ENCODE measurements at regions not wholly inside any gene's neighbourhood (a gene's known extent, or its start where the extent isn't known, plus 50 kb on each side); places are given as distances from the start of the nearest gene placed in this dataset.

GRCh38 chr7:46315891-46316290, 394.8 kb upstream of the IGFBP3 start:
- 83 to 84% methylated on average over 5 of the region's 5 CpGs for WGBS, 2 donors
- H3K9me3 ChIP-seq = no peaks in the 10 kb centered on the region
- H3K27ac ChIP-seq = no peak overlapping the region
- no peaks in the 10 kb centered on the region for H3K4me1 ChIP-seq
- H3K27me3 ChIP-seq = no peaks in the 10 kb centered on the region
- no peaks in the 10 kb centered on the region for H3K36me3 ChIP-seq
- no peak for TF ChIP-seq EP300 (IDR thresholded peaks at IDR 0.05)
- TF ChIP-seq, protein P1, sequence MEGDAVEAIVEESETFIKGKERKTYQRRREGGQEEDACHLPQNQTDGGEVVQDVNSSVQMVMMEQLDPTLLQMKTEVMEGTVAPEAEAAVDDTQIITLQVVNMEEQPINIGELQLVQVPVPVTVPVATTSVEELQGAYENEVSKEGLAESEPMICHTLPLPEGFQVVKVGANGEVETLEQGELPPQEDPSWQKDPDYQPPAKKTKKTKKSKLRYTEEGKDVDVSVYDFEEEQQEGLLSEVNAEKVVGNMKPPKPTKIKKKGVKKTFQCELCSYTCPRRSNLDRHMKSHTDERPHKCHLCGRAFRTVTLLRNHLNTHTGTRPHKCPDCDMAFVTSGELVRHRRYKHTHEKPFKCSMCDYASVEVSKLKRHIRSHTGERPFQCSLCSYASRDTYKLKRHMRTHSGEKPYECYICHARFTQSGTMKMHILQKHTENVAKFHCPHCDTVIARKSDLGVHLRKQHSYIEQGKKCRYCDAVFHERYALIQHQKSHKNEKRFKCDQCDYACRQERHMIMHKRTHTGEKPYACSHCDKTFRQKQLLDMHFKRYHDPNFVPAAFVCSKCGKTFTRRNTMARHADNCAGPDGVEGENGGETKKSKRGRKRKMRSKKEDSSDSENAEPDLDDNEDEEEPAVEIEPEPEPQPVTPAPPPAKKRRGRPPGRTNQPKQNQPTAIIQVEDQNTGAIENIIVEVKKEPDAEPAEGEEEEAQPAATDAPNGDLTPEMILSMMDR (IDR thresholded peaks at IDR 0.05) = no peak
- no peak for TF ChIP-seq POLR2A (IDR thresholded peaks at IDR 0.05)
- no peak overlapping the region for H3K4me3 ChIP-seq
- DNase-seq (ENCODE audit: low spot score in 2 of 2) = no peak

DNA sequence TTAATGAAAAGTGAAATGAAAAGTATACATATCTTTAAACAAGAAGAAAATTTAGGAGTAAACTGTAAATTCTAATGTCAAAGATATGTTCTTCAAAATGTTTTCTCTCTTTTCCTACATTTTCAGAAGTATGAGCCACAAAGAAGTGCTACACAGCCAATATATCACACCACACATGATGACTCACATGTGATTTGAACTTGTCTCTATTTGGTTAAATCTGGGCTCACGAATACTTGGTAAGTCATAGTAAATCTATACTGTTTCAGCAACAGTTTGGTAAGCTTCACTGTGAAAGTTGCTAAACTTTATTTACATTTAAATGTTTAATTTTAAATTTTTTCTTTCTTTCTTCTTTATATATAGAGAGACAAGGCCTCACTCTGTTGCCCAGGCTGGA, 380.6 kb upstream of the IGFBP3 start:
- no peak for TF ChIP-seq EP300 (IDR thresholded peaks at IDR 0.05)
- no peak for TF ChIP-seq POLR2A (IDR thresholded peaks at IDR 0.05)
- TF ChIP-seq, protein P1 (IDR thresholded peaks at IDR 0.05) = no peak
- DNase-seq (ENCODE audit: low spot score in 2 of 2) = no peak
- Histone ChIP-seq H3K27me3 (no peaks in the 10 kb centered on the region), H3K27ac (no peak overlapping the region), H3K4me1 (no peaks in the 10 kb centered on the region), H3K4me3 (no peak overlapping the region), H3K36me3 (no peaks in the 10 kb centered on the region), H3K9me3 (peaks cover 0 to 16% (median 5%) of the 10 kb centered on the region in 4 donors)
- WGBS, 2 donors = 80 to 92% methylated on average over 1 of the region's 1 CpG

- H3K36me3 ChIP-seq = no peaks in the 10 kb centered on the region
- no peak overlapping the region for H3K27ac ChIP-seq
- no peaks in the 10 kb centered on the region for H3K4me1 ChIP-seq
- 91 to 95% methylated on average over 2 of the region's 2 CpGs for WGBS, 2 donors
- H3K9me3 ChIP-seq = peaks cover 0 to 16% (median 5%) of the 10 kb centered on the region in 4 donors
- no peak for DNase-seq (ENCODE audit: low spot score in 2 of 2)
- H3K4me3 ChIP-seq = no peak overlapping the region
- H3K27me3 ChIP-seq = no peaks in the 10 kb centered on the region
- TF ChIP-seq EP300 (IDR thresholded peaks at IDR 0.05) (no peak), POLR2A (IDR thresholded peaks at IDR 0.05) (no peak)
- TF ChIP-seq, protein P1 (IDR thresholded peaks at IDR 0.05) = no peak
Observed at GRCh38 chr7:46297515-46297914, 376.4 kb upstream of the IGFBP3 start.

- Histone ChIP-seq H3K27ac (no peak overlapping the region), H3K27me3 (no peaks in the 10 kb centered on the region), H3K36me3 (no peaks in the 10 kb centered on the region), H3K4me1 (peaks cover 0 to 8% (median 2%) of the 10 kb centered on the region in 4 donors), H3K9me3 (peaks cover 0 to 16% (median 5%) of the 10 kb centered on the region in 4 donors), H3K4me3 (no peak overlapping the region)
- DNase-seq (ENCODE audit: low spot score in 2 of 2) = no peak
- WGBS, 2 donors = 36 to 86% methylated on average over 1 of the region's 1 CpG
- TF ChIP-seq, protein P1 (IDR thresholded peaks at IDR 0.05) = no peak
Observed at GRCh38 chr7:46296526-46296925, 375.5 kb upstream of the IGFBP3 start.

GRCh38 chr7:46294381-46294780, 373.3 kb upstream of the IGFBP3 start:
- Histone ChIP-seq H3K4me1 (peaks cover 0 to 16% (median 4%) of the 10 kb centered on the region in 4 donors), H3K4me3 (no peak overlapping the region), H3K36me3 (no peaks in the 10 kb centered on the region), H3K27ac (no peak overlapping the region), H3K27me3 (no peaks in the 10 kb centered on the region), H3K9me3 (peaks cover 0 to 16% (median 5%) of the 10 kb centered on the region in 4 donors)
- no peak for DNase-seq (ENCODE audit: low spot score in 2 of 2)
- WGBS, 2 donors = 79 to 87% methylated on average over 5 of the region's 5 CpGs
- no peak for TF ChIP-seq POLR2A (IDR thresholded peaks at IDR 0.05)
- TF ChIP-seq EP300 (IDR thresholded peaks at IDR 0.05) = no peak
- TF ChIP-seq, protein P1 (IDR thresholded peaks at IDR 0.05) = no peak
